ENCODE measurements at regions not wholly inside any gene's neighbourhood (a gene's known extent, or its start where the extent isn't known, plus 50 kb on each side); places are given as distances from the start of the nearest gene placed in this dataset.

DNA sequence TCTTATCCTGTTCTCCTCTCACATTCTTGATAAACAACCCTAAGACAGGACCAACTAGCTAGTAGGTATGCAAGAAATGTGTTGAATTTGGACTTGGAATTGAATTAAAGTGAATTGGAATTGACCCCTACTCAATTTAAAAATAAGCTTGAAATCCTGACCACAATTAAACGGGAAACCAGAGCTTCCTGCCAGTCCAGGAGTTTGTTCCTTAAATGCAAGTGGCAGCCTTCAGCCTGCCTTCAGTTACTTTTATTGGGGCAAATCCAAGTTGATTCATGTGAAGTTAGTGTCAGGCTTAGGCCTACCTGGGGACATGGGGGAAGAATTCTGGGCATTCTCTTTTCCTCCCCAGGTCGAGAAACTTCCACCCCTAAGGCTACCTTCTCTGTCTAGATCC is 457.6 kb downstream of the BCL11A start:
- H3K4me3 Mint-ChIP-seq: no peak overlapping the region
- H3K27me3 Mint-ChIP-seq (ENCODE audit: insufficient read depth): peaks cover 1% of the 10 kb centered on the region
- H3K4me1 Mint-ChIP-seq (ENCODE audit: low read depth): no peaks in the 10 kb centered on the region
- no peak overlapping the region for H3K27ac Mint-ChIP-seq
- no peak for TF ChIP-seq CTCF (IDR thresholded peaks at IDR 0.05)
- H3K36me3 Mint-ChIP-seq (ENCODE audit: low read depth): no peaks in the 10 kb centered on the region
- DNase-seq: no peak
- H3K9me3 Mint-ChIP-seq: peaks cover 48% of the 10 kb centered on the region

DNA sequence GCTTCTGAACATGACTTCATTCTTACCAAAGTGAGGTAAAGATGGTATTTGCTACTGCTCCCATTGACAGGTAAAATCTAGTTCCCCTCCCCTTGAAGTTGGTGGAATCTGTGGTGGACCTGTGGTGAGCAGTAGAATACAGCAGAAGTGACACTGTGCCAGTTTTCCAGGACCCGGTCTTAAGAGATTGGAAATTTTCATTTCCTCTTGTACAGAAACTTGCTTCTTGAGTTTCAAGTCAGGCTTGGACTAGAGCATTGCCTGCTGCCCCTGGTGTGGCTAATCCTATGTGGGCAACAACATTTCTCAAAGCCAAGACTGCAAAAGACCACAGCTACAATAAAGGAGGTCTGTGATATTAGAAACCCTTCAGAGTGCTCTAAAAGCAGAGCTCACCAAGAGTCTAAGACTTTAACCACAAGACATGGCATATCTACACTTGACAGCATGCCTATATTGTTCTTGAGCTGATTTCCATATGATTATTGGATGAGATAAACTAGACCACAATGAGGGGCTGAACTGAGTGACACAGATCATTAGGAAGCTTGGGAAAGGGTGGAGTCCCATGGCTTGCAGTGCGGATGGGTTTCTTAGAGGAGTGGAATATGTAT is 458.1 kb downstream of the BCL11A start:
- Mint-ChIP-seq H3K27me3 (ENCODE audit: insufficient read depth) (peaks cover 1% of the 10 kb centered on the region), H3K36me3 (ENCODE audit: low read depth) (no peaks in the 10 kb centered on the region), H3K9me3 (peaks cover 47% of the 10 kb centered on the region), H3K4me3 (no peak overlapping the region), H3K27ac (no peak overlapping the region), H3K4me1 (ENCODE audit: low read depth) (no peaks in the 10 kb centered on the region)
- DNase-seq: no peak
- no peak for TF ChIP-seq CTCF (IDR thresholded peaks at IDR 0.05)

DNA sequence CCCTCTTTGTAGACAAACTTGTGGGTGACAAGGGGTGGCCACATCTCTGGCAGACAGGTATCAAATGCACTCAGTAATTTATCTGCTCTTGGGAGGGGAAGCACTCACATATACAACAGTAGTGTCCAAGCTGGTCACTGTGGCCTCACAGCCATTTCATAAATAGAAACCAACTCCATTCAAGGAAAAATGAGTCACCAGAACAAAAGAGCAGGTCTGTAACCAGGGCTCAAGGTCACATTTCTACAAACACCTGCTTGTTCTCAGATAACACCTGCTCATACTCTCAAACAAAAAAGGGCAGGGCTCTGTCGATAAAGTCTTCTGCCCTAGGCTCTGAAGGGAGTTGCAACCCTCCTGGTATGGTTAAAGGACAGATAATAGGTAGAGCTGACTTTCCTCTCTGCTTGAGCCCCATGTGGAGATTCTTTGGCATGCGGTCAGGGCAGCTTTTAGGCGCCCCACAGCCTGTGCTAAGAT is 459.0 kb downstream of the BCL11A start:
- Mint-ChIP-seq H3K4me3 (no peak overlapping the region), H3K27ac (no peak overlapping the region), H3K36me3 (ENCODE audit: low read depth) (no peaks in the 10 kb centered on the region), H3K9me3 (peaks cover 42% of the 10 kb centered on the region), H3K27me3 (ENCODE audit: insufficient read depth) (peaks cover 1% of the 10 kb centered on the region), H3K4me1 (ENCODE audit: low read depth) (no peaks in the 10 kb centered on the region)
- DNase-seq: no peak
- TF ChIP-seq CTCF (IDR thresholded peaks at IDR 0.05): no peak

GRCh38 chr2:60092781-60093180 is 460.7 kb downstream of the BCL11A start:
- TF ChIP-seq CTCF (IDR thresholded peaks at IDR 0.05): no peak
- no peak for DNase-seq
- Mint-ChIP-seq H3K27me3 (ENCODE audit: insufficient read depth) (peaks cover 1% of the 10 kb centered on the region), H3K4me3 (no peak overlapping the region), H3K9me3 (peaks cover 37% of the 10 kb centered on the region), H3K36me3 (ENCODE audit: low read depth) (no peaks in the 10 kb centered on the region), H3K27ac (no peak overlapping the region), H3K4me1 (ENCODE audit: low read depth) (no peaks in the 10 kb centered on the region)

DNA sequence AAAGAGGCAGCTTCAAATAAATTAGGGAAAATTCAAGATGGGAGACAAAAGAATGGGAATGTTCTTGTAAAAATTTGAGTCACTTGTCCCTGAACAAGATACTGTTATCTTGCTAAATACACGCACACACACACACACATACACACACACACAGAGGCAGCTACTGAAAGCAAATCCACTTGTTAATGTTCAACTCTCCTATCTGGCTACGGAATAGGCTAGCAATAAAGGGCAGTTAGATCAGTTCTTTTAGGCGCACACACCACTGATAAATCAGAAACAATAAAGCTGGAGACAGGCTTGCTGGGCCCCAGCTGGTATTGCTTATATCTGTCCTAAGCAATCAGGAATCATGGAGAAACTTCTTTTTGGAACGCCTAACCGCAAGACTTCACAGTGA is 461.6 kb downstream of the BCL11A start:
- H3K27ac Mint-ChIP-seq: no peak overlapping the region
- H3K36me3 Mint-ChIP-seq (ENCODE audit: low read depth): no peaks in the 10 kb centered on the region
- peaks cover 1% of the 10 kb centered on the region for H3K27me3 Mint-ChIP-seq (ENCODE audit: insufficient read depth)
- TF ChIP-seq CTCF (IDR thresholded peaks at IDR 0.05): no peak
- DNase-seq: no peak
- no peak overlapping the region for H3K4me3 Mint-ChIP-seq
- peaks cover 31% of the 10 kb centered on the region for H3K9me3 Mint-ChIP-seq
- H3K4me1 Mint-ChIP-seq (ENCODE audit: low read depth): no peaks in the 10 kb centered on the region

DNA sequence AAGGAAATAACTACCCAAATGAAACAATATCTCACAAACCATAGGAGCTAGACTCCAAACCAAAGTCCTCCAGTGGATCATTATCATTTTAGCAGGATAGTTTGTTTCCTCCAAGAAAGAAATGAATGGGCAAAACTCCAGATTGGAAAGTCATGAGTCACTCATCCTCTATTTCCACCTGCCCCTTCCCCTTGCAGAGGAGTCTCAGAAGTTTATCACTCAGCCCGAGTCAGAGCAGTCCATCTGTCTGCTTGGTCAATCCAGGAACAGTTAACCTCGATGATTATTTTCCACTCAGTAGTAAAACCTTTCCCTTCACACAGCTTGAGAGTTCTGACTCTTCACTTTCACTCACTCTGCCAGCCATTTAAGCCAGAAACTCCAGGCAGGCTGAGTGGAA is 462.2 kb downstream of the BCL11A start:
- no peak for DNase-seq
- Mint-ChIP-seq H3K9me3 (peaks cover 26% of the 10 kb centered on the region), H3K27me3 (ENCODE audit: insufficient read depth) (no peaks in the 10 kb centered on the region), H3K4me3 (no peak overlapping the region), H3K4me1 (ENCODE audit: low read depth) (no peaks in the 10 kb centered on the region), H3K36me3 (ENCODE audit: low read depth) (no peaks in the 10 kb centered on the region), H3K27ac (no peak overlapping the region)
- no peak for TF ChIP-seq CTCF (IDR thresholded peaks at IDR 0.05)

Measured in HFFc6 (cell line).